ENCODE measurements at regions not wholly inside any gene's neighbourhood (a gene's known extent, or its start where the extent isn't known, plus 50 kb on each side); places are given as distances from the start of the nearest gene placed in this dataset.

DNA sequence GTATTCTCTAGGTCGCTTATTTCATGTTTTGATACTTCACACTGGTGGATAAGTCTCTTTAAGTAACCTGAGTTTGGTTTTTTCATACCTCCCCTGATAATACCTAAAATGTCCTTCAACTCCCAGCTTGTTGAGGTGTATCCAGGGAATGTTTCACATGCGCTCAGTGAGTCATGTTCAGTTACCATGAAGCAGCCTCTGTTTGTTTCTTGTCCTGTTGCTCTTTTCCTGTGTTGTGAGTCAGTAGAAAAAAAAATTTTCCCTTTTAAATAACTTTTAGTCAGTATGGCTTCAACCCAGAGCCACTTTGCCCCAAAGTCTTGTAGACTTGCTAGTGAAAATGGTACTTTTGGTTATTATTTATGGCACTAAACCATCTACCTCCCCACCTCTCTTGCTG lies 278.4 kb upstream of the ZPLD1 start:
- TF ChIP-seq, protein P1, sequence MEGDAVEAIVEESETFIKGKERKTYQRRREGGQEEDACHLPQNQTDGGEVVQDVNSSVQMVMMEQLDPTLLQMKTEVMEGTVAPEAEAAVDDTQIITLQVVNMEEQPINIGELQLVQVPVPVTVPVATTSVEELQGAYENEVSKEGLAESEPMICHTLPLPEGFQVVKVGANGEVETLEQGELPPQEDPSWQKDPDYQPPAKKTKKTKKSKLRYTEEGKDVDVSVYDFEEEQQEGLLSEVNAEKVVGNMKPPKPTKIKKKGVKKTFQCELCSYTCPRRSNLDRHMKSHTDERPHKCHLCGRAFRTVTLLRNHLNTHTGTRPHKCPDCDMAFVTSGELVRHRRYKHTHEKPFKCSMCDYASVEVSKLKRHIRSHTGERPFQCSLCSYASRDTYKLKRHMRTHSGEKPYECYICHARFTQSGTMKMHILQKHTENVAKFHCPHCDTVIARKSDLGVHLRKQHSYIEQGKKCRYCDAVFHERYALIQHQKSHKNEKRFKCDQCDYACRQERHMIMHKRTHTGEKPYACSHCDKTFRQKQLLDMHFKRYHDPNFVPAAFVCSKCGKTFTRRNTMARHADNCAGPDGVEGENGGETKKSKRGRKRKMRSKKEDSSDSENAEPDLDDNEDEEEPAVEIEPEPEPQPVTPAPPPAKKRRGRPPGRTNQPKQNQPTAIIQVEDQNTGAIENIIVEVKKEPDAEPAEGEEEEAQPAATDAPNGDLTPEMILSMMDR (IDR thresholded peaks at IDR 0.05; ENCODE audit: unreplicated experiment) = no peak
- H3K36me3 Mint-ChIP-seq = peaks cover 17% of the 10 kb centered on the region
- no peak for DNase-seq (ENCODE audit: low spot score in 2 of 2, unreplicated experiment in 2 of 2)
- no peak overlapping the region for H3K27ac Mint-ChIP-seq
- H3K4me1 Mint-ChIP-seq = peaks cover 14% of the 10 kb centered on the region
- no peaks in the 10 kb centered on the region for H3K27me3 Mint-ChIP-seq (ENCODE audit: low read depth)
- H3K4me3 Mint-ChIP-seq = no peak overlapping the region
- peaks cover 37% of the 10 kb centered on the region for H3K9me3 Mint-ChIP-seq

DNA sequence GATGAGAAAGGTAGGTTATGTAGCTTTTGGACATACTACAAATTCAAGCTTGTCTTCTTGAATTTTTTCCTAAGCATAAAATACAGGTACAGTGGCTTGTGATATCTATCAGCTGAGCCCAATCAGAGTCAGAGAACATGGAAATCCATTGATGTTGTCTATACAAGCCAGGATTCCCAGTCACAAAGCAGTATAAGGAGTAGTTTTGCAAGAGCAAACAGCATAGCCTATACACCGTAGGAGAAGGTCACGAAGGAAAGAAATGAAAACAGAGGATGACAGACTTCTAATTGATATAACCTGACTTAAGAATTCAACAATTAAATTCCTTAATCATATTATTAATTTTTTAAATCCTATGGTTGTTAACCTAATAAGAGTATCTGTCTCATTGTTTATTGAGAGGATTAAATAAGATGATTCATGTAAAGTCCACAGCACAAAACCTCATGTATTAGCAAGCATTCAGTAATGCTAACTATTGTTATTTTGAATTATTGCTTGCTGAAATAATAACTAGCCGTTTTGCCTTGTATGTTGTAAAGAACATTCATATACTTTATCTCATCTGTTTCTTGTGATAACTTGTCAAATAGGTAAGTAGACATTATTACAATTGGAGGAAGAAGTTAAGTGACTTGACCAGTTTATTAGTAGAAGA lies 276.6 kb upstream of the ZPLD1 start:
- H3K36me3 Mint-ChIP-seq = peaks cover 9% of the 10 kb centered on the region
- peaks cover 20% of the 10 kb centered on the region for H3K9me3 Mint-ChIP-seq
- H3K27me3 Mint-ChIP-seq (ENCODE audit: low read depth) = no peaks in the 10 kb centered on the region
- H3K4me1 Mint-ChIP-seq = peaks cover 32% of the 10 kb centered on the region
- no peak for DNase-seq (ENCODE audit: low spot score in 2 of 2, unreplicated experiment in 2 of 2)
- peak overlapping the region; percentile 32 for H3K27ac Mint-ChIP-seq
- no peak overlapping the region for H3K4me3 Mint-ChIP-seq
- TF ChIP-seq, protein P1 (IDR thresholded peaks at IDR 0.05; ENCODE audit: unreplicated experiment) = no peak

DNA sequence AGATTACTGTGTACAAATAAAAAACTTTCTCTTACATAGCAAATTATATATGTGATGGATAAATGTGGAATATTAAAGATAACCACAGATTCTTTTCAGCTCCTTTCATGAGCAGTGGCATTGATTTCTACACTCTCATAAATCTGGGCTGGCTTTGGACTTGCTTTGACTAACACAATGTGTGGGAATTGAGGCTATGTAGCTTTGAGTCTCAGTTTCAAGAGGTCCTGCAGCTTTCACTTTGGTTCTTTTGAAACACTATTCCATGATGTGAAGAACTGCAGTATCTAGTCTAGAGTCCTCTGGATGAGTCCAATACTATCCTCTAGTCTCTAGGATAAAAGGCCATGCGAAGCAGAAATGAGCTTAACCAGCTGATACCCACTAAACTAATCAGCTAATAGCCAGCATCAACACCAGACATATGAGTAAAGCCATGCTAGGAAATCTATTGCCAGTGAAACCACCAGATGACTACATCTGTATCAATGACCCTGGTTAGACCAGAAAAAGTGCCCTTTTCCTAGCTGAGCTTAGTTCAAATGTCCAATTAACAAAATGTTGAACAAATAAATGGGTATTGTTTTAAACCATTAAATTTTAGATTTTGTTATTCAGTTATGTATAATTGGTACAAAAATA lies 274.9 kb upstream of the ZPLD1 start:
- TF ChIP-seq, protein P1 (IDR thresholded peaks at IDR 0.05; ENCODE audit: unreplicated experiment) = no peak
- Mint-ChIP-seq H3K4me3 (no peak overlapping the region), H3K9me3 (peaks cover 3% of the 10 kb centered on the region), H3K27me3 (ENCODE audit: low read depth) (no peaks in the 10 kb centered on the region), H3K4me1 (peaks cover 44% of the 10 kb centered on the region), H3K36me3 (peaks cover 3% of the 10 kb centered on the region), H3K27ac (no peak overlapping the region)
- DNase-seq (ENCODE audit: low spot score in 2 of 2, unreplicated experiment in 2 of 2) = no peak

DNA sequence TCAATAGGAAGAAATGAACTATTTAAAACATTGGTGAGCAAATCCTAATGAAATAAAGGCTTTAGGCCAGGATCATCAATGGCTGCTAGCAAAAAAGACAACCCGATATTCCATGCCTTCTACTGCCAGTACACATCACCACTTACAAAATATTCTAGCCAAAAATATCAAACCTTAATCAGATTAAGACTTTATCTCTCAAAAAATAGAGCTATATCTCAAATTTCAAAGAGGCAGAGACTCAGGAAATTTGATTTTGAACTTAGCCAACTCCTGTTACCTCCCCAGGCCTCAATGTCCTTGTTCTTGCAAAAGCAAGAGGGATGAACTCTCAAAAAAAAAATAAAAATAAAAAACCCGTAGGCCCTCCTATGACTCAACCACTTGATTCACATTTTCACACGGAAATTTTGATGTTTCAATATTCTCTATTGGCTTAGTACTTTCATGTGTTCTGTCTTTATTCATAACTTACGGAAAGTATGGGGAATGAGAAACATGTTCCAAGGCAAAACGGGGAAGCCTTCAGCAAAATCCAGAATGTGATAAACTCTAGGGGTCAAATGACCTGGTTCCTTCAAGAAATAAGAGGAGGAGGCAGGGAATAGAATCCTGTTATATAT lies 273.3 kb upstream of the ZPLD1 start:
- Mint-ChIP-seq H3K4me1 (peaks cover 44% of the 10 kb centered on the region), H3K36me3 (peaks cover 3% of the 10 kb centered on the region), H3K4me3 (no peak overlapping the region), H3K27me3 (ENCODE audit: low read depth) (no peaks in the 10 kb centered on the region), H3K27ac (peak overlapping the region; percentile 91), H3K9me3 (no peaks in the 10 kb centered on the region)
- TF ChIP-seq, protein P1 (IDR thresholded peaks at IDR 0.05; ENCODE audit: unreplicated experiment) = no peak
- DNase-seq (ENCODE audit: low spot score in 2 of 2, unreplicated experiment in 2 of 2) = no peak

DNA sequence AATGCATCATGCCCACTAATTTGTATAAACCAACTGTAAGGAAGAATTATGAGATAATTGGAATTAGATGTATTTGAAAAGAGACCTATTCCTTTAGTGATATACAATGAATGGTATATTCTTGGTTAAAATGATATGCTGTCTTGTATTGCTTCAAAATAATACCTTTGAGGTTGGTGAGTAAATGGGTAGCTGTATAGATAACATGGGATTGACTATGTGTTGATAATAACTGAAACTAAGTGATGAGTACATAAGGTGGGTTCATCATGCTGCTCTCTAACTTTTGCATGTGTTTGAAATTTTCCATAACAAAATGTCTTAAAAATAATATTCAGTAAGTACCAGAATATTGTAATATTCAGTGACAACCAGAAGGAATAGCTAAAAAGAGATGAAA lies 272.6 kb upstream of the ZPLD1 start:
- Mint-ChIP-seq H3K4me1 (peaks cover 44% of the 10 kb centered on the region), H3K9me3 (peaks cover 5% of the 10 kb centered on the region), H3K27ac (peak overlapping the region; percentile 91), H3K4me3 (no peak overlapping the region), H3K27me3 (ENCODE audit: low read depth) (no peaks in the 10 kb centered on the region), H3K36me3 (peaks cover 8% of the 10 kb centered on the region)
- TF ChIP-seq, protein P1 (IDR thresholded peaks at IDR 0.05; ENCODE audit: unreplicated experiment) = no peak
- no peak for DNase-seq (ENCODE audit: low spot score in 2 of 2, unreplicated experiment in 2 of 2)
